Mesothelial cell of epicardium (in vitro differentiated cells): ENCODE measurements at regions not wholly inside any gene's neighbourhood (a gene's known extent, or its start where the extent isn't known, plus 50 kb on each side); places are given as distances from the start of the nearest gene placed in this dataset.

Source experiments
- DNase-seq, 2 experiments: peaks; one replicate each; pipeline ENCODE4 v3.0.0; 2021; ENCODE audit warnings: low spot score in 2 of 2; ENCODE audit not compliant: unreplicated experiment in 2 of 2
- H3K27ac Mint-ChIP-seq: 2 replicates; pipeline ENCODE4 v1.8.0; 2021; ENCODE audit warnings: mixed read lengths
- H3K27me3 Mint-ChIP-seq: 2 replicates; pipeline ENCODE4 v1.8.0; 2021; ENCODE audit warnings: low read depth, mixed read lengths
- H3K36me3 Mint-ChIP-seq: 2 replicates; pipeline ENCODE4 v1.8.0; 2021; ENCODE audit warnings: mixed read lengths
- H3K4me1 Mint-ChIP-seq: 2 replicates; pipeline ENCODE4 v1.8.0; 2021; ENCODE audit warnings: mixed read lengths
- H3K4me3 Mint-ChIP-seq: 2 replicates; pipeline ENCODE4 v1.8.0; 2021; ENCODE audit warnings: mild to moderate bottlenecking, moderate library complexity, mixed read lengths
- H3K9me3 Mint-ChIP-seq: 2 replicates; pipeline ENCODE4 v1.8.0; 2021; ENCODE audit warnings: mixed read lengths
- CTCF ChIP-seq: fragments of 200-600 bp; sonication (generic); IDR thresholded peaks from one replicate; pipeline ENCODE4 v1.5.0; 2021; ENCODE audit warnings: antibody characterized with exemption; ENCODE audit not compliant: unreplicated experiment

- Mint-ChIP-seq H3K27me3 (no peaks in the 10 kb centered on the region), H3K4me1 (peaks cover 19% of the 10 kb centered on the region), H3K4me3 (no peak overlapping the region), H3K36me3 (no peaks in the 10 kb centered on the region), H3K27ac (no peak overlapping the region), H3K9me3 (no peaks in the 10 kb centered on the region)
- TF ChIP-seq CTCF = no peak
- no peak for DNase-seq
Measured at GRCh38 chr10:108578258-108578657, 1345.1 kb downstream of the XPNPEP1 start.

- H3K9me3 Mint-ChIP-seq = no peaks in the 10 kb centered on the region
- peaks cover 7% of the 10 kb centered on the region for H3K4me1 Mint-ChIP-seq
- no peaks in the 10 kb centered on the region for H3K27me3 Mint-ChIP-seq
- no peak for TF ChIP-seq CTCF
- no peak for DNase-seq
- no peaks in the 10 kb centered on the region for H3K36me3 Mint-ChIP-seq
- H3K27ac Mint-ChIP-seq = no peak overlapping the region
- H3K4me3 Mint-ChIP-seq = no peak overlapping the region
Measured at GRCh38 chr10:108574233-108574632, 1349.1 kb downstream of the XPNPEP1 start.

GRCh38 chr10:108568824-108569223, 1354.5 kb downstream of the XPNPEP1 start:
- no peak for DNase-seq
- no peak overlapping the region for H3K4me3 Mint-ChIP-seq
- H3K9me3 Mint-ChIP-seq = no peaks in the 10 kb centered on the region
- H3K27ac Mint-ChIP-seq = no peak overlapping the region
- H3K27me3 Mint-ChIP-seq = no peaks in the 10 kb centered on the region
- peaks cover 1% of the 10 kb centered on the region for H3K4me1 Mint-ChIP-seq
- no peaks in the 10 kb centered on the region for H3K36me3 Mint-ChIP-seq
- no peak for TF ChIP-seq CTCF

GRCh38 chr10:108567899-108568752, 1355.2 kb downstream of the XPNPEP1 start:
- no peaks in the 10 kb centered on the region for H3K36me3 Mint-ChIP-seq
- H3K27ac Mint-ChIP-seq = no peak overlapping the region
- no peak for DNase-seq
- no peak overlapping the region for H3K4me3 Mint-ChIP-seq
- H3K27me3 Mint-ChIP-seq = no peaks in the 10 kb centered on the region
- no peaks in the 10 kb centered on the region for H3K9me3 Mint-ChIP-seq
- H3K4me1 Mint-ChIP-seq = peaks cover 1% of the 10 kb centered on the region
- TF ChIP-seq CTCF = no peak

- peaks cover 1% of the 10 kb centered on the region for H3K4me1 Mint-ChIP-seq
- H3K27me3 Mint-ChIP-seq = no peaks in the 10 kb centered on the region
- no peak for DNase-seq
- no peaks in the 10 kb centered on the region for H3K9me3 Mint-ChIP-seq
- no peak overlapping the region for H3K4me3 Mint-ChIP-seq
- no peaks in the 10 kb centered on the region for H3K36me3 Mint-ChIP-seq
- H3K27ac Mint-ChIP-seq = no peak overlapping the region
- TF ChIP-seq CTCF = no peak
Measured at GRCh38 chr10:108566316-108567107, 1356.8 kb downstream of the XPNPEP1 start.
